OCI-LY3 (cell line): ENCODE measurements at regions not wholly inside any gene's neighbourhood (a gene's known extent, or its start where the extent isn't known, plus 50 kb on each side); places are given as distances from the start of the nearest gene placed in this dataset.

Experiments used
- CTCF ChIP-seq: fragments of 200-600, 300-600 bp; sonication (generic); IDR thresholded peaks from 2 replicates; pipeline ENCODE4 v1.5.1; 2014; ENCODE audit warnings: antibody characterized with exemption, low read length, low read depth
- EZH2phosphoT487 ChIP-seq: fragments of 200-600 bp; shearing (Covaris generic); IDR thresholded peaks from 2 replicates; pipeline ENCODE4 v1.6.1; 2018; ENCODE audit warnings: antibody characterized with exemption, mixed run types, low read depth

- TF ChIP-seq CTCF (no peak), EZH2phosphoT487 (no peak)
These were observed 271.7 kb downstream of the ARHGAP12 start for GRCh38 chr10:31656851-31657433.
